Daoy (cell line): ENCODE measurements at regions not wholly inside any gene's neighbourhood (a gene's known extent, or its start where the extent isn't known, plus 50 kb on each side); places are given as distances from the start of the nearest gene placed in this dataset.

Experiments
- DNase-seq: peaks from one replicate; pipeline ENCODE4 v3.0.0-alpha.2; 2015; ENCODE audit warnings: low read depth

- DNase-seq: no peak
These were observed 96.8 kb downstream of the TMEM26 start for GRCh38 chr10:61356354-61356753.

DNA sequence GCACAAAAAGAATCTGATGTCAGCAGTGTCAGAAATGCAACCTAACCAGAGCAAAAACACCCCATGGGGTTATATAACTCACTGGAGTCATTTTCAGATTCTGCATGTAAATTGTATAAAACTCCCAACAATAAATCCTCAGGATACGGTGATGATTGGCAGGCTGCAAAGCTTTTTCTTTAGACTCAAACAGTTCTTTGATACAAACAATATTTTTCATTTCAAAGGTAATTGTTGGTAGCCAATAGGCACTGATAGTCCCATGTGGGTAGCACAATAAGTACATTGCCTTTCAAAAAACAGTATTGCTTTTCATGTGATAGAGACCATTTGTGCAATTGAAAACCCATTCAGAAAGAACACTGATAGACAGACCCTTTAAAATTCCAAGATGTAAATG, 98.0 kb downstream of the TMEM26 start:
- DNase-seq: no peak

GRCh38 chr10:61354401-61354975, 98.7 kb downstream of the TMEM26 start:
- DNase-seq: no peak

GRCh38 chr10:61350794-61351193, 102.4 kb downstream of the TMEM26 start:
- DNase-seq: no peak

DNA sequence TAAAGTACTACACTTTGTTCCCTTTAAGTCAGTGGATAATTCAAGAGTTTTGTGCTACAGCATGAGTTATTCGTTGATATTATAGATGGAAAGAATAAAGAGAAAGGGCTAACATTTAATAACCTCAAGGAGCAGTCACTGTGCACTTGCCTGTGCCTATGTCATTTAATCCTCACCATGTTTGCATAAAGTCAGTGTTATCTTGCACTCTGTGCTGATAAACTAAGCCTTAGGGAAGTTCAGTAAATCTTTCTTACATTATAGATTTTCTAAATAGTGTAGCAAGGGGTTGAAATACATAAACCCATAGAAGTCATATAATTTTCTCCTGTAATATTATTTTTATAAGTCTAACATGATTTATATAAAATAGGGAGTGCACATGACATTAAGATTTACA, 103.1 kb downstream of the TMEM26 start:
- DNase-seq: no peak

DNA sequence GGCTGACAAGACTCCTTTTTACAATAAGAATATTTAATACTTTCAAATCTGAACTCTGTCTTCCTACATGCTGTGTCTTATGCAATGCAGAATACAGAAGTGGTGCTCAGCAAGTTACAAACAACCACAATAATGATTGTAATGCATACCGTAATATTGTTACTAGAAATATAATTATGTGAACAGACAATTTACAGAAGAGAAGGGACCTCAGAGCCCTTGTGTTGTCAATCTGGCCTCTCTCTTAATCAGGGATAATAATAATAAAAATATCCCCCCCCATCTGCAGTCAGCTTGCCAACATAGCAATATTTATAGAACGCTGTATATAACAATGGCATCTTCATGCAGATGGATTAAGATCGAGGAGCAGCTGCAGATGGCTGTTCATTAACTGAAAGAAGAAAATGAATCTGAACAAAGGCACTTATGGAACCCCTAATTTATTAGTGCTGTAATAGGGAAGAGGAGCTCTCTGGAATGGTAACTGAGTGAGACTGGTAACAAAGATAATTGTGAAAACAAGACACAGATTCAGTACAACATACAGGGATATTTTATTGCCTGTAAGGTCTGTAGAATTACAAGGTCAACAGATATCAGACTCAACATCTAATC, 106.3 kb downstream of the TMEM26 start:
- no peak for DNase-seq

- no peak for DNase-seq
These were observed 109.4 kb downstream of the TMEM26 start for GRCh38 chr10:61343796-61344195.

DNA sequence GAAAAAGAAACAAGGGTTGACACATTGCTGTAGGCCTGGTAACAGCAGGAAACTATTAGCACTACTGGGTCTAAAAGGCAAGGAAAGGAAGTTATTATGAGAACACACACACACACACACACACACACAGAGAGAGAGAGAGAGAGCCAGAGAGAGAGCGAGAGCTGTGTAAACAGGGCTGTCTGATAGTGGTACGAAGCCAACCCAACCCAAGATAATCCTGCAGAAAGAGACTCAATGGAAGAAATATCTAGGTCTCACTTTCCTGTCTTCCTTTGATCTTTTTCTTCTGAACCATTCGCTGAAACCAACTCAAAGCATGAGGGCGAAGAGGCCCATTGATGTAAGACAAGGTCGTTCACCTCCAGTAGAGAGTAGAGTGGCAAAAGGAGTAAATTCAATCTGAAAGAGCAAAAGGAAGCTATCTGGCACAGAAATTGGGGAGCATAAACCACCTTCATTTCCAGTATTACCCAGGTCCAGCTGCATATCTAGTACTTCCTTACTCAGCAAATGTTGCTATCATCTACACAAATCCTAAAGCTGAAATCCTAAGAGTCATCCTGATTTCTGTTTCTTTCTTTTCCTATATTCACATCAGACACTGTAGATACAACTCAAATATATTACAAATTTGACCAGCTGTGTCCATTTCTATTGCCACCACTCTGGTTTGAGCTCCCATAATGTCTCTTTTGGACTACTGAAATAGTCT, 110.2 kb downstream of the TMEM26 start:
- DNase-seq: no peak

DNA sequence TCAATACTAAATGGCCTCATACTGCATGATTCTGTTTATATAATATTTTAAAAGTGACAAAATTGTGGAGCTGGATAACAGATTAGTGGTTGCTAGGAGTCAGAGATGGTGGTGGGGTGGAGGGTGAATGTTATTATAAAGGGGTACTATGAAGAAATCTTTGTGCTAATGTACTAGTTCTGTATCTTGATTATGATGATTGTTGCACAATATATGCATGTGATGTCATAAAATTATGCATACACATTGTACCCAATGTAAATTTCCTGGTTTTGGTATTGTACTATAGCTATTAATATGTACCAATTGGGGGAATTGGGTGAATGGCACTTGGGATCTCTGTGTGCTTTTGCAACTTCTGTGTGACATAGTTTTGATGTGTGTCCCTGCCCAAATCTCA, 112.2 kb downstream of the TMEM26 start:
- DNase-seq: no peak

DNA sequence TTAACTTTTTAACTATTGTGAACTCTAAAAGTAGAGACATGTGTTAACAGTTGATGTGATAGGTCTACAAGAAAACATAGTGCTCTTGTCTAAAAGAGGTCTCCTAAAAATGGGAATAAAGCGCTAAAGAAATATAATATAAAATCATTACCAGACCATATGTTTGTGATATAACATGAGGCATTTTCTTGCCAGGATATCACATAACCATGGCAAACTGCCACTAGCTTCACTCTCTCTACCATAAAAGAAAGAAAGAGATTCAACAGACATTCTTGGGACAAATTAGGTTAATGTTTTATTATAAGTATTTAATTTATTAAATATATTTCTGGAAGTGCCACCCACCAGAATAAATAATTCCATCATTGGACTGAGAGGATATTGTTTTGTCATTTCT, 115.0 kb downstream of the TMEM26 start:
- DNase-seq: no peak

DNA sequence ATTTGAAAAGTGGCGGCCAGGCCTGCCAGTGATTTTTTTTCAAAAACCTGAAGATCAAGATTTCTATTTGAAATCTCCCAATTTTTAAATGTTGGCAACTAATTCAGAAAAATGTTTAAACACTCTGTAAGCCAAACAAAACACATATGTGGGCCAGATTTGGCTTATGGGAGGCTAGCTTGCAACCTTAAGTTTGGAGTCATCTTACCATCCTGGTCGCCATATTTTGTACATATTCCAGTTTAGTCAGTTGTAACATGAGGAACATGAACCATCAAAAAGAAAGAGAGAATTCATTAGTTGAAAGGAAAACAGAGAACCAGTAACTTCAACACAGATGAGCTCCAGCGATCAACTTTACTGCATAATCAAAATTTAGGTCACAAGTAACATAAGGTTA, 115.4 kb downstream of the TMEM26 start:
- DNase-seq: no peak

- no peak for DNase-seq
These were observed 116.3 kb downstream of the TMEM26 start for GRCh38 chr10:61336831-61337230.

DNA sequence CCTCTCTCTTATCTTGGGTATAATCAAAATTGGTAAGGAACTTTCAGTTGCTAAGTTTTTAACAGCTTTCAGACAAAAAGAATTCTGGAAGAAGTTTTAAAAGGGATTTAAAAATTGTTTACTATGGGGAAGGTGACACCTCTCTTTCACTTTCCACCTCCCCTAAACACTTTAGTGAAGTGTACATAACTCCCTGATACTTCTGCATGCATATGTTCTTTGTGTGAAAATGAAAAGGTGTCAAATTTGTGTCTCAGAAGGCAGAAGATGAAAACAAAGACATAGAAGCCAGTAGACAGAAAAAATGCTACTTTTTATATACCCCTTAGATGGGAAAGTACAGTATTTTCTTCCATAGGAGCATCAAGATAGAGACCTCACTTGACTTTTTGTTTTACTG, 117.8 kb downstream of the TMEM26 start:
- DNase-seq: no peak

DNA sequence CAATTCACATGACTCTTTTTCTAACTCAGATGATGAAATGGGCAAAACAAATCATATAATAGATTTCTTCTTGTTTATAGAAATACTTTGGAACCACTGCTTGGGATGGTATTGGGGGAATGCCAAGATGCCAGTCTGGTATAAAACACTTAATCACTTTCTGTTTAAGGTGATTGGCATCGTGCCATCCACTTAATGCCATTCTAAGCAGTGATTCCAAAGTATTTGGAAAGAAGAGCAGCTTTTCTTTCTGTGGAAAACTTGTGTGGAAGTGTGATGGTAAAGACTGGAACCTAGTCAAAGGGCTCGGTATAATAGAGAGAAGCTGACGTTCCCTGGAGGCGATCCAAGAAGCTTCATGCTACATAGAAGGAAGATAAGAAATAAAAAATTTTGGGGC, 120.6 kb downstream of the TMEM26 start:
- DNase-seq: no peak

GRCh38 chr10:61330669-61331068, 122.5 kb downstream of the TMEM26 start:
- DNase-seq: no peak

DNA sequence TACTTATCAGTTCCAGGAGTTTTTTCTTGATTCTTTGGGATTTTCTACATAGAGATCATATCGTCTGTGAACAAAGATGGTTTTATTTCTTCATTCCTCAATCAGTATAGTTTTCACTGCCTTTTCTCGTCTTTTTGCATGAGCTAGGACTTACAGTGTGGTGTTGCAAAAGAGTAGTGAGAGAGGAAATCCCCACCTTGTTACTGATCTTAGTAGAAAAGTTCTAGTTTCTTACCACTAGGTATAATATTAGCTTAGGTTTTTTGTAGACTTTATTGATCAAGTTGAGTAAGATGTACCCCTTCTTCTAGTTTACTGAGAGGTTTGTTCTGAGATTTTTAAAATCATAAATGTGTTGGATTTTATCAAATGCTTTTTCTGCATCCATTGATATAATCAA, 123.3 kb downstream of the TMEM26 start:
- DNase-seq: no peak

DNA sequence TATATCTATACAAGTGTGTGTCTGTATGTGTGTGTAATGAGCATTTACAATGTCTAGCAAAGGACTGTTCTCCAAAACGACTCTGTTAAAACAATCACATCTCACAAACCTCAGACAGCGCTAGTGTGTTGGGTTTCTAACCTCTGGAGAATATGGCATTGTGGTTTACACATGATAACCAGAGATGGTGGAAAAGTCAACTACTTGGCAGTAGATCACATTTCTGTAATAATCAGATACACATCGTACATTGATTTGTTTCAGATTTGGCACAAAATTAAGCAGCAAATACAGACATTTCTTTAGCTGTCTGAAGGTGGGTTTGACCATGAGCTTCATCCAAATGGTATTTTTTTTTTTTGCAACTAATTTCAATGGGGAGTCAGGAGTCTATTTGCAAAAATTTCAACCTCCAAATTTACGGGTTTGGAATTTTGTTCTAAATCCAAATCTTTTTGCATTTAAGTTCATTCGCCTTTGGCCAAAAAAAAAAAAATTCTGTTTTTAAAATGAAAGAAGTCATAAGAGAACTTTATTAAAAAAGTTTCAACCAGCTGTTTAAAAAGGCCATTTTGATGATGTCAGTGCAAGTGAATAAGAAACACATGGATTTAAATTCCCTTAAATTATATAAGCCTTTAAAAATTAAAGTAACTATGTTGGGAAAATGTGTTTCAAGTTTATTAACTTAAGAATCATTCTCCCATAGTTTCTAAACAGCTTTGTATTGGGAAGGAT, 127.8 kb downstream of the TMEM26 start:
- DNase-seq: no peak

DNA sequence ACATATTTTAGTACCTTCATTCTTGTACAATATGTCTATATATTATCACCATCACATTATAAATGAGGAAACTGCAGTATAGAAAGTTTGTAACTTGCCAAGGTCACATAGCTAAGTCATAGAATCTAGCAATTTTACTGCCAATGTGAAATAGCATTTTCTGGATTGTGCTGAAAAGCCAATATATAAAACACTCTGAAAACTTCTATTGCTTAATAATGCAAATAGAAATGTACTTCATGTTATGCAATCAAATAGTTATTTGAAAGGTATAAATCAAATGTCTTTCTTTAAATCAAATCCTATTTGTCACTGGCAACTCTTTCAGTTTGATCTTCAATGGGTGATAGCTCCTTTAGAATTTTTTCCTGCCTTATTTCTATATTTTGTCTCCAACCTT, 129.5 kb downstream of the TMEM26 start:
- DNase-seq: no peak

DNA sequence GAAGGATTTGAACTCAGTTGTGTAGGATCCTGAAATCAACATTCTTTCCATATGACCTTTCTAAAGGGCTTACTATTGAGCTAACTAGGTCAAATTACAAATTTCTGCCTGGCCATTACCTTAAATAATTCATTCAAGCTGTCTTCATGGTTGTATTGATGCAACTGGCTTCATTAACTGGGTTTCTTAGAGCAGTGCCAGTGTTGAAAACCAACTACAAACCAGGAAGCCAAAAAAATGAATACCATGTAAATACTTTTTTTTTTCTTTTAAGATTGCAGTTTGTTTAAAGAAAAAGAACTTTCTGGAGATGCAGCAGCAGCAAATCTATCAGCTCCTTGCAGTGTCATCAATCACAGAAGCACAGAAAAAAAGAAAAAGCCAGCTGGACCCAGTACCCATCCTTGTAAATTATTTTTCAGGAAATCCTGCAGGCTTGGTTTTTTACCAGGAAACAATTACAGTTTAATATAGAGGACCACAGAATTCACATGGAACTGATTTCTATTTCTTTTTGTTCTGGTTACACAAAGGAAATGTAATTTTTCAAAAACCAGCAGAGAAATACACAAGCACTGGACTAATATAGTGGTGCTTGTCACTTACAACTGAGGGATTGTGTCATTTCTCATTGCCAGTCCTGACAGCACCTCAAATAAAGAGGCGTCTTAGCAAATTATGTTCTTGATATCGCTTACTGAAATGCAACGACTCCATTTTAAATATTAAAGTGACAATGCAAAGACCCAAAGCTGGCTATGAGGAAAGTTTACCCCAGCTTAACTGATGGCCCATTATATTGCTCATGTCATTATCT, 131.9 kb downstream of the TMEM26 start:
- DNase-seq: no peak

DNA sequence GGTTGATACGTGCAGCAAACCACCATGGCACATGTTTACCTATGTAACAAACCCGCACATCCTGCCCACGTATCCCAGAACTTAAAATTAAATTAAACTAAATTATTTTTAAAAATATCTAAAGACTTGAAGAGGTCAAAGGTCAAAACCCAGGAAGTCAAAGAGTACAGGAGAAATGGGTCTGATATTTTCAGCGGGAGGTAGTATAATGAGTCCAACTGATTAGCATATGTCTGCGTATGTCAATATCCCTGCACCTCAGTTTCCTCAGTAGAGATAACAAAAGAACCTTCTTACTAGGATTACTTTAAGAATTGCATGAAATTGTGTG, 133.0 kb downstream of the TMEM26 start:
- no peak for DNase-seq

- DNase-seq: peak; percentile 5
These were observed 133.6 kb downstream of the TMEM26 start for GRCh38 chr10:61319386-61320256.
